Parathyroid adenoma (tissue), 2 donors: ENCODE measurements at regions not wholly inside any gene's neighbourhood (a gene's known extent, or its start where the extent isn't known, plus 50 kb on each side); places are given as distances from the start of the nearest gene placed in this dataset.

Experiments used
- H2AFZ ChIP-seq: fragments of 300-600 bp; sonication (generic); one replicate; pipeline ENCODE4 v1.7.0; 2017; ENCODE audit warnings: antibody characterized with exemption, mild to moderate bottlenecking
- H3K27ac ChIP-seq: fragments of 300-600 bp; sonication (generic); one replicate; pipeline ENCODE4 v1.7.0; 2017
- H3K27me3 ChIP-seq: fragments of 300-600 bp; sonication (generic); one replicate; pipeline ENCODE4 v1.7.0; 2017; ENCODE audit warnings: low read length; ENCODE audit not compliant: control insufficient read depth, insufficient read depth
- H3K36me3 ChIP-seq: fragments of 300-600 bp; sonication (generic); one replicate; pipeline ENCODE4 v1.7.0; 2017; ENCODE audit warnings: low read length; ENCODE audit not compliant: control insufficient read depth, insufficient read depth
- H3K4me1 ChIP-seq: fragments of 300-600 bp; sonication (generic); one replicate; pipeline ENCODE4 v1.7.0; 2017; ENCODE audit warnings: control low read depth
- H3K4me2 ChIP-seq: fragments of 300-600 bp; sonication (generic); one replicate; pipeline ENCODE4 v1.7.0; 2017; ENCODE audit warnings: low read length
- H3K4me3 ChIP-seq: fragments of 300-600 bp; sonication (generic); one replicate; pipeline ENCODE4 v1.7.0; 2017; ENCODE audit warnings: low read depth, low read length
- H3K79me2 ChIP-seq: fragments of 300-600 bp; sonication (generic); one replicate; pipeline ENCODE4 v1.7.0; 2017; ENCODE audit warnings: control low read depth
- H3K9ac ChIP-seq: fragments of 300-600 bp; sonication (generic); one replicate; pipeline ENCODE4 v1.7.0; 2017; ENCODE audit warnings: mild to moderate bottlenecking
- H3K9me3 ChIP-seq: fragments of 300-600 bp; sonication (generic); one replicate; pipeline ENCODE4 v1.7.0; 2017; ENCODE audit warnings: low read length; ENCODE audit not compliant: control insufficient read depth
- TF ChIP-seq, protein P1 (sequence below): fragments of 300-600 bp; sonication (generic); IDR thresholded peaks from one replicate; pipeline ENCODE4 v1.7.0; 2017; ENCODE audit warnings: antibody characterized with exemption, mild to moderate bottlenecking
- donor health status: primary hyperparathyroidism.

DNA sequence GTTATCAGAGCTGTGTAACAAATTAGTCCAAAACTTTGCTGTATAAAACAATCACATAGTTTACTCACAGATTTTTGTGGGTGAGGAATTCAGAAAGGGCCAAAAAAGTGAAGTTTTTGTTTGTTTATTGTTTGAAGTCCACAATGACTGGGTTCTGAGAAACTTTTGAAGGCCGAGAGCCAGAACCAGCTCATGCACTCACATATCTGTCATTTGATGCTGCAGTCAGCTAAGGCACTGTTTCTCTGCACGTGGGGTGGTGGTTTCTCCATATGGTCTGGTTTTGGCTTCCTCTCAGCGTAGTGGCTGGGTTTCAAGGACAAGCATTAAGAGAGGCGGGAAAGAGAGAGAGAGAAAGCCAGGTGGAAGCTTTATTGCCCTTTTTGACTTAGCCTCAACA, 131.8 kb downstream of the TWIST2 start:
- H2AFZ ChIP-seq = no peak overlapping the region
- TF ChIP-seq, protein P1, sequence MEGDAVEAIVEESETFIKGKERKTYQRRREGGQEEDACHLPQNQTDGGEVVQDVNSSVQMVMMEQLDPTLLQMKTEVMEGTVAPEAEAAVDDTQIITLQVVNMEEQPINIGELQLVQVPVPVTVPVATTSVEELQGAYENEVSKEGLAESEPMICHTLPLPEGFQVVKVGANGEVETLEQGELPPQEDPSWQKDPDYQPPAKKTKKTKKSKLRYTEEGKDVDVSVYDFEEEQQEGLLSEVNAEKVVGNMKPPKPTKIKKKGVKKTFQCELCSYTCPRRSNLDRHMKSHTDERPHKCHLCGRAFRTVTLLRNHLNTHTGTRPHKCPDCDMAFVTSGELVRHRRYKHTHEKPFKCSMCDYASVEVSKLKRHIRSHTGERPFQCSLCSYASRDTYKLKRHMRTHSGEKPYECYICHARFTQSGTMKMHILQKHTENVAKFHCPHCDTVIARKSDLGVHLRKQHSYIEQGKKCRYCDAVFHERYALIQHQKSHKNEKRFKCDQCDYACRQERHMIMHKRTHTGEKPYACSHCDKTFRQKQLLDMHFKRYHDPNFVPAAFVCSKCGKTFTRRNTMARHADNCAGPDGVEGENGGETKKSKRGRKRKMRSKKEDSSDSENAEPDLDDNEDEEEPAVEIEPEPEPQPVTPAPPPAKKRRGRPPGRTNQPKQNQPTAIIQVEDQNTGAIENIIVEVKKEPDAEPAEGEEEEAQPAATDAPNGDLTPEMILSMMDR = no peak
- no peak overlapping the region for H3K4me3 ChIP-seq
- no peak overlapping the region for H3K4me2 ChIP-seq
- no peak overlapping the region for H3K9ac ChIP-seq
- no peak overlapping the region for H3K27ac ChIP-seq
- H3K79me2 ChIP-seq = no peaks in the 10 kb centered on the region
- no peaks in the 10 kb centered on the region for H3K27me3 ChIP-seq
- no peaks in the 10 kb centered on the region for H3K4me1 ChIP-seq
- no peaks in the 10 kb centered on the region for H3K36me3 ChIP-seq
- no peaks in the 10 kb centered on the region for H3K9me3 ChIP-seq

DNA sequence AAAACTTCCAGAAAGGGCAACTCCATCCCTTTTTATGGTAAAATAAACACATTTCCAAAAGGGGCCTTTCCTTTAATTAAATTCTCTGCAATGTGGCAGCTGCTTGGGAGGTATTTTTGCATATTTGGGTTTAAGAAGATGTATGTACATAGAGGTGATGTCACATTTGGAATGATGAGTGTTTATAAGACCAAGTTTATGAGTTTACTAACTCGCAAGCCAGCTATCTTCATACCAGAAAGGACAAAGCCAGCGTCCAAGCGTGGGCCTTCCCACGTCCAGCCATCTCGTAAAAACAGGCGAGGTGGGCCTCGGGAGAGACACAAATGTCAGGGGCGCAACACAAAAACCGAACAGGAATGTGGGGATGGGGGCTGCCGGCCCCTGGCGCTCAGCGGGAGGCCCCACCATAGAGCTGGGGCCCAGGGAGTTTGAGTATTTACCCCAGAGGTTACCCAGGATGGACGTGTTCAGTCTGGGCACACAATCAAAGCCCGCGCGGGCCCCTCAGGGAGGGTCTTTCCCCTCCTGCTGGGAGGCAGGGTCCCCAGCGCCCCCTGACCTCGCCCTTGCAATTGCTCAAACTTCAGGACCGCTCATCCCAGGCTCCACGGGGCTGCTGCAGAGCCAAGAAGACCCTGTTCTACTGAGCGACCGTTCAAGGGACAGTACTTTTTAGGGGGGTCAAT, 137.3 kb downstream of the TWIST2 start:
- no peak overlapping the region for H3K4me3 ChIP-seq
- no peak overlapping the region for H3K4me2 ChIP-seq
- H2AFZ ChIP-seq = no peak overlapping the region
- no peaks in the 10 kb centered on the region for H3K79me2 ChIP-seq
- H3K9ac ChIP-seq = no peak overlapping the region
- H3K36me3 ChIP-seq = no peaks in the 10 kb centered on the region
- TF ChIP-seq, protein P1 = no peak
- no peaks in the 10 kb centered on the region for H3K4me1 ChIP-seq
- H3K9me3 ChIP-seq = no peaks in the 10 kb centered on the region
- H3K27me3 ChIP-seq = no peaks in the 10 kb centered on the region
- no peak overlapping the region for H3K27ac ChIP-seq

DNA sequence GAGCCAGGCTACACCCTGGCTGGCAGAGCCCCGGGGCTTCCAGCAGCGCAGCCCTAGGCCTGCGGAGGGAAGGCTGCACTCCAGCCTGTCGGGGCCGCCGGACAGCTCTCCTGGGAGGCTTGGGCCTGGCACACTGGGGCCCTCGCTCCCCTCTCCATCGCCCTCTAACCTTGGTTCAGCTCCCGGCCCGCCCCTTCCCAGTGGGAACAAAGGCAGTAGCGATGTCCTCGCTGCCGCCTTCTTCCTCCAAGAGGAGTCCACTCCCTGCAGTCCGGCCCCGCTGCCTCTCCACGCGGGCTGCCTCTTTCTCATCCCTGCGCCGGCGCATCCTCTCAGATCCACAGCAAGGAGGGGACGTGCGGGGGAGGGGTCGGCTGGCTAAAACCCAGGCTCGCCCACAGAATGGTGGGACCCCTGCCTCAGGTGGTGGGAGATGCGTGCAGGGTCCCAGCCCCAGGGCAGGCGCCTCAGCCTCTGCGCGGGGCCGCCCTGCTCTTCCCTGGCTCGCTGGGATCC, 138.1 kb downstream of the TWIST2 start:
- no peak overlapping the region for H3K4me3 ChIP-seq
- H3K4me2 ChIP-seq = no peak overlapping the region
- no peaks in the 10 kb centered on the region for H3K79me2 ChIP-seq
- TF ChIP-seq, protein P1 = no peak
- H3K36me3 ChIP-seq = no peaks in the 10 kb centered on the region
- no peaks in the 10 kb centered on the region for H3K9me3 ChIP-seq
- no peak overlapping the region for H3K9ac ChIP-seq
- H3K27ac ChIP-seq = no peak overlapping the region
- no peak overlapping the region for H2AFZ ChIP-seq
- H3K27me3 ChIP-seq = no peaks in the 10 kb centered on the region
- no peaks in the 10 kb centered on the region for H3K4me1 ChIP-seq

DNA sequence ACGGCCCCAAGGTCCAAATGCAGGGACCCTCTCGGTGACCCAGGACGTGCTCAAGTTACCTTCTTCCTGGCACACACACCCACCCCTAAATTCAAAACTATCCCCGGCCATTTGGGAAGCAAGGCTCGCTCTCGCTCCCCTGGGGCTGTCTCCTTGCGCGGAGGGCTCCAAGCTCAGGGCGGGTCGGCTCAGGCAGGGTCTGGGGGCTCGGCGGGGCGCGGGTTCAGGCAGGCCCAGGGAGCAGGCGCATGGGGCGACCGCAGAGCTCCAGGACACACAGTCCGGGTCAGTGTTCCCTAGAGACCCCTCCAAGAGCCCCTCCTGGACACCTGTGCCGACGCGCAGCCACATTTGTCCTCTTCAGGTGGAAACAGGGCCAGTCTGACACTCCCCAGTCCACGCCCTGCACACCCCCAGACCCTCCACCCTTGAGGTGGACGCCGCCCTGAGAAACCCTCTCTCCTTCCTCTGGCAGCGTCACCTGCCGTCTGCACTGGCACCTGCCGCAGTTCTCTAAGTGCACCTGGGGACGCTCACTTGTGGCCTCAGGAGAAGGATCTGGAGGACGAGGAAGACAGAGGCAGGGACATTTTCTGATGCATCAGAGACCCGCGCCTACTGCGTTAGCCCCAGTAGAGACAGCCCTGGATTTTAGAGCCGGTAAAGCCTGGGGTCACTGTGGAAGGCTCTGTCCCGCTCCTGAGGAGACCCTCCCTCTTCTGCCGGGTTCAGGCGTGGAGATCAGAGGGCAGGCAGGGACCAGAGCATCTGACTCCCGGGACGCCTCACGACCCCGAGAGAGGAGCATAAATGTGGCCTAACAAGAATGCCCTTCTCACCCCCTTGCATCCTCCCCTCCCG, 138.8 kb downstream of the TWIST2 start:
- H3K4me1 ChIP-seq = no peaks in the 10 kb centered on the region
- no peaks in the 10 kb centered on the region for H3K79me2 ChIP-seq
- no peaks in the 10 kb centered on the region for H3K27me3 ChIP-seq
- TF ChIP-seq, protein P1 = no peak
- H3K36me3 ChIP-seq = no peaks in the 10 kb centered on the region
- no peak overlapping the region for H3K9ac ChIP-seq
- H3K27ac ChIP-seq = no peak overlapping the region
- no peak overlapping the region for H3K4me3 ChIP-seq
- H3K9me3 ChIP-seq = no peaks in the 10 kb centered on the region
- H2AFZ ChIP-seq = no peak overlapping the region
- H3K4me2 ChIP-seq = no peak overlapping the region
